Suprapubic skin (tissue), 4 donors: ENCODE measurements at regions not wholly inside any gene's neighbourhood (a gene's known extent, or its start where the extent isn't known, plus 50 kb on each side); places are given as distances from the start of the nearest gene placed in this dataset.

Experiments used
- POLR2A ChIP-seq, 2 donors: fragments of 450-650 bp; IDR thresholded peaks; one replicate each; pipeline ENCODE4 v1.6.1; 2017; ENCODE audit warnings: antibody characterized with exemption in 2 of 2, mild to moderate bottlenecking in 2 of 2, moderate library complexity in 2 of 2
- POLR2AphosphoS5 ChIP-seq, 3 donors: sonication (generic); formaldehyde crosslinking; IDR thresholded peaks; one replicate each; pipeline ENCODE4 v1.6.1; 2017; ENCODE audit warnings: antibody characterized with exemption in 3 of 3
- TF ChIP-seq, protein P1 (sequence below), 2 donors: fragments of 200-600 bp in 1 of 2; fragments of 450-650 bp in 1 of 2; sonication (generic) in 1 of 2; IDR thresholded peaks; one replicate each; pipeline ENCODE4 v1.5.1; 2016 to 2019; ENCODE audit warnings: antibody characterized with exemption in 2 of 2, mild to moderate bottlenecking in 1 of 2, moderate library complexity in 1 of 2

DNA sequence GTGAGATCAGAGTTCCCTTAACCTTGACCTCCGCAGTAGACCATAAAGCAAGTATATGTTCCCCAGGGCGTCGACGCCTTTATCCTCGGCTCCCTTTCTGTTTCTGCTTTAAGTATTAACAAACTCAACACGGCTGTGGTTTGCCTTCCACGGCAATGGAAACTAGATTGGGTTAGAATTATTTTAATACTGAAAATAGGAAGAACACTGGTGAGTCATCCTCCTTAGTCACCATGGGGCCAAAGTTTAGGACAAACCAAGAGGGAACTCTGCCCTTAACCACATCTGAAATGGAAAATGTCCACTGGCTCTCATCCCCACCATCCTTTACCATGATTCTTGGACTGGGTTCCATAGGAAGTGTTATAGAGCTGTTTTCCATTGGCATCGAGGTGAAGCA is 386.1 kb downstream of the ACTL7B start:
- TF ChIP-seq, protein P1, sequence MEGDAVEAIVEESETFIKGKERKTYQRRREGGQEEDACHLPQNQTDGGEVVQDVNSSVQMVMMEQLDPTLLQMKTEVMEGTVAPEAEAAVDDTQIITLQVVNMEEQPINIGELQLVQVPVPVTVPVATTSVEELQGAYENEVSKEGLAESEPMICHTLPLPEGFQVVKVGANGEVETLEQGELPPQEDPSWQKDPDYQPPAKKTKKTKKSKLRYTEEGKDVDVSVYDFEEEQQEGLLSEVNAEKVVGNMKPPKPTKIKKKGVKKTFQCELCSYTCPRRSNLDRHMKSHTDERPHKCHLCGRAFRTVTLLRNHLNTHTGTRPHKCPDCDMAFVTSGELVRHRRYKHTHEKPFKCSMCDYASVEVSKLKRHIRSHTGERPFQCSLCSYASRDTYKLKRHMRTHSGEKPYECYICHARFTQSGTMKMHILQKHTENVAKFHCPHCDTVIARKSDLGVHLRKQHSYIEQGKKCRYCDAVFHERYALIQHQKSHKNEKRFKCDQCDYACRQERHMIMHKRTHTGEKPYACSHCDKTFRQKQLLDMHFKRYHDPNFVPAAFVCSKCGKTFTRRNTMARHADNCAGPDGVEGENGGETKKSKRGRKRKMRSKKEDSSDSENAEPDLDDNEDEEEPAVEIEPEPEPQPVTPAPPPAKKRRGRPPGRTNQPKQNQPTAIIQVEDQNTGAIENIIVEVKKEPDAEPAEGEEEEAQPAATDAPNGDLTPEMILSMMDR (IDR thresholded peaks at IDR 0.05): no peak
- TF ChIP-seq POLR2A (IDR thresholded peaks at IDR 0.05) (no peak), POLR2AphosphoS5 (IDR thresholded peaks at IDR 0.05) (no peak)
